ENCODE measurements at regions not wholly inside any gene's neighbourhood (a gene's known extent, or its start where the extent isn't known, plus 50 kb on each side); places are given as distances from the start of the nearest gene placed in this dataset.
"Not testable (repeated sequence)": the region's sequence is repeated elsewhere in the genome, so short reads cannot be mapped to it uniquely, and the experiment has no call there.

GRCh38 chr3:166556955-166557354, 719.7 kb upstream of the BCHE start:
- TF ChIP-seq POU2F2 (IDR thresholded peaks at IDR 0.05; ENCODE audit: low read depth, low read length): no peak
- peak; percentile 57; the same call in 1 of the 2 replicates for TF ChIP-seq SPI1 (IDR thresholded peaks at IDR 0.05; ENCODE audit: low read depth, low read length)
- DNase-seq (ENCODE audit: insufficient read length, low spot score) (no peak), FAIRE-seq (no peak)

GRCh38 chr3:166554023-166554422, 716.8 kb upstream of the BCHE start:
- FAIRE-seq: no peak

GRCh38 chr3:166533740-166534139, 696.5 kb upstream of the BCHE start:
- FAIRE-seq: no peak
- TF ChIP-seq POU2F2 (IDR thresholded peaks at IDR 0.05; ENCODE audit: low read depth, low read length) (no peak), POLR2AphosphoS5 (IDR thresholded peaks at IDR 0.05; ENCODE audit: low read depth, low read length) (no peak)

More at GRCh38 chr3:166554023-166554422, 716.8 kb upstream of the BCHE start:
- DNase-seq (ENCODE audit: insufficient read length, low spot score): no peak
- TF ChIP-seq PAX5 (IDR thresholded peaks at IDR 0.05; ENCODE audit: insufficient read depth, low read length, severe bottlenecking): no peak

GRCh38 chr3:166531730-166532129, 694.5 kb upstream of the BCHE start:
- TF ChIP-seq POLR2AphosphoS5 (IDR thresholded peaks at IDR 0.05; ENCODE audit: low read depth, low read length): no peak
- TF ChIP-seq TAF1 (IDR thresholded peaks at IDR 0.05; ENCODE audit: low read depth, low read length): no peak
- TF ChIP-seq SPI1 (IDR thresholded peaks at IDR 0.05; ENCODE audit: low read depth, low read length): no peak
- no peak for TF ChIP-seq PAX5 (IDR thresholded peaks at IDR 0.05; ENCODE audit: insufficient read depth, low read length, severe bottlenecking)
- TF ChIP-seq POLR2A (IDR thresholded peaks at IDR 0.05; ENCODE audit: low read depth, low read length): no peak
- no peak for TF ChIP-seq POU2F2 (IDR thresholded peaks at IDR 0.05; ENCODE audit: low read depth, low read length)
- no peak for DNase-seq (ENCODE audit: insufficient read length, low spot score)
- no peak for FAIRE-seq

More at GRCh38 chr3:166533740-166534139, 696.5 kb upstream of the BCHE start:
- no peak for DNase-seq (ENCODE audit: insufficient read length, low spot score)

- FAIRE-seq: no peak
- TF ChIP-seq TAF1 (IDR thresholded peaks at IDR 0.05; ENCODE audit: low read depth, low read length): no peak
- TF ChIP-seq SPI1 (IDR thresholded peaks at IDR 0.05; ENCODE audit: low read depth, low read length): no peak
- TF ChIP-seq POLR2A (IDR thresholded peaks at IDR 0.05; ENCODE audit: low read depth, low read length): no peak
- TF ChIP-seq PAX5 (IDR thresholded peaks at IDR 0.05; ENCODE audit: insufficient read depth, low read length, severe bottlenecking): no peak
- no peak for TF ChIP-seq POU2F2 (IDR thresholded peaks at IDR 0.05; ENCODE audit: low read depth, low read length)
- TF ChIP-seq POLR2AphosphoS5 (IDR thresholded peaks at IDR 0.05; ENCODE audit: low read depth, low read length): no peak
- no peak for DNase-seq (ENCODE audit: insufficient read length, low spot score)
These were observed 690.1 kb upstream of the BCHE start for GRCh38 chr3:166527325-166527724.

- DNase-seq (ENCODE audit: insufficient read length, low spot score): no peak
- TF ChIP-seq PAX5 (IDR thresholded peaks at IDR 0.05; ENCODE audit: insufficient read depth, low read length, severe bottlenecking) (no peak), POLR2A (IDR thresholded peaks at IDR 0.05; ENCODE audit: low read depth, low read length) (no peak), POU2F2 (IDR thresholded peaks at IDR 0.05; ENCODE audit: low read depth, low read length) (no peak), SPI1 (IDR thresholded peaks at IDR 0.05; ENCODE audit: low read depth, low read length) (no peak), TAF1 (IDR thresholded peaks at IDR 0.05; ENCODE audit: low read depth, low read length) (no peak), POLR2AphosphoS5 (IDR thresholded peaks at IDR 0.05; ENCODE audit: low read depth, low read length) (no peak)
- no peak for FAIRE-seq
These were observed 689.7 kb upstream of the BCHE start for GRCh38 chr3:166526881-166527280.

GRCh38 chr3:166522017-166522416, 684.8 kb upstream of the BCHE start:
- FAIRE-seq (no peak), DNase-seq (ENCODE audit: insufficient read length, low spot score) (no peak)
- TF ChIP-seq PAX5 (IDR thresholded peaks at IDR 0.05; ENCODE audit: insufficient read depth, low read length, severe bottlenecking): no peak
- TF ChIP-seq SPI1 (IDR thresholded peaks at IDR 0.05; ENCODE audit: low read depth, low read length): no peak
- no peak for TF ChIP-seq POU2F2 (IDR thresholded peaks at IDR 0.05; ENCODE audit: low read depth, low read length)
- TF ChIP-seq TAF1 (IDR thresholded peaks at IDR 0.05; ENCODE audit: low read depth, low read length): no peak
- no peak for TF ChIP-seq POLR2AphosphoS5 (IDR thresholded peaks at IDR 0.05; ENCODE audit: low read depth, low read length)
- TF ChIP-seq POLR2A (IDR thresholded peaks at IDR 0.05; ENCODE audit: low read depth, low read length): no peak

GRCh38 chr3:166519443-166519842, 682.2 kb upstream of the BCHE start:
- no peak for DNase-seq (ENCODE audit: insufficient read length, low spot score)
- no peak for FAIRE-seq
- TF ChIP-seq POLR2A (IDR thresholded peaks at IDR 0.05; ENCODE audit: low read depth, low read length): no peak
- no peak for TF ChIP-seq POU2F2 (IDR thresholded peaks at IDR 0.05; ENCODE audit: low read depth, low read length)
- no peak for TF ChIP-seq SPI1 (IDR thresholded peaks at IDR 0.05; ENCODE audit: low read depth, low read length)
- TF ChIP-seq TAF1 (IDR thresholded peaks at IDR 0.05; ENCODE audit: low read depth, low read length): no peak
- TF ChIP-seq PAX5 (IDR thresholded peaks at IDR 0.05; ENCODE audit: insufficient read depth, low read length, severe bottlenecking): no peak

GRCh38 chr3:166518040-166518439, 680.8 kb upstream of the BCHE start:
- DNase-seq (ENCODE audit: insufficient read length, low spot score) (no peak), FAIRE-seq (no peak)
- TF ChIP-seq PAX5 (IDR thresholded peaks at IDR 0.05; ENCODE audit: insufficient read depth, low read length, severe bottlenecking) (no peak), SPI1 (IDR thresholded peaks at IDR 0.05; ENCODE audit: low read depth, low read length) (no peak), POLR2A (IDR thresholded peaks at IDR 0.05; ENCODE audit: low read depth, low read length) (no peak), POLR2AphosphoS5 (IDR thresholded peaks at IDR 0.05; ENCODE audit: low read depth, low read length) (no peak), POU2F2 (IDR thresholded peaks at IDR 0.05; ENCODE audit: low read depth, low read length) (no peak), TAF1 (IDR thresholded peaks at IDR 0.05; ENCODE audit: low read depth, low read length) (no peak)

- TF ChIP-seq PAX5 (IDR thresholded peaks at IDR 0.05; ENCODE audit: insufficient read depth, low read length, severe bottlenecking) (no peak), POLR2AphosphoS5 (IDR thresholded peaks at IDR 0.05; ENCODE audit: low read depth, low read length) (no peak), POU2F2 (IDR thresholded peaks at IDR 0.05; ENCODE audit: low read depth, low read length) (no peak), POLR2A (IDR thresholded peaks at IDR 0.05; ENCODE audit: low read depth, low read length) (no peak), SPI1 (IDR thresholded peaks at IDR 0.05; ENCODE audit: low read depth, low read length) (no peak), TAF1 (IDR thresholded peaks at IDR 0.05; ENCODE audit: low read depth, low read length) (no peak)
- FAIRE-seq: no peak
- DNase-seq (ENCODE audit: insufficient read length, low spot score): no peak
These were observed 673.2 kb upstream of the BCHE start for GRCh38 chr3:166510382-166510781.

- DNase-seq (ENCODE audit: insufficient read length, low spot score); FAIRE-seq: not testable (repeated sequence)
These were observed 663.2 kb upstream of the BCHE start for GRCh38 chr3:166500420-166500819.
